HCT116 (cell line): ENCODE measurements at regions not wholly inside any gene's neighbourhood (a gene's known extent, or its start where the extent isn't known, plus 50 kb on each side); places are given as distances from the start of the nearest gene placed in this dataset.

Source experiments
- ATAC-seq: fragments of 200-7000 bp; cut with Tn5 transposase; 2 replicates; pipeline ENCODE4 v1.9.1; 2020; ENCODE audit warnings: mild to moderate bottlenecking, moderate library complexity
- BruUV-seq: library from RNA; stranded (reverse); fragments of 400-500 nt; replicated peaks from 2 replicates; lab custom pipeline; 2021; lab: Mats Ljungman, UMichigan
- CTCF ChIA-PET: fragments of 300-600 bp; sonication (Branson Sonifier 250); formaldehyde crosslinking; loops from one replicate; lab custom pipeline; 2021; ENCODE audit warnings: antibody characterized with exemption; lab: Charles Lee
- POLR2A ChIA-PET: fragments of 300-600, 350-600 bp; sonication (Branson Sonifier 250); formaldehyde crosslinking; loops from one replicate; lab custom pipeline; 2021; ENCODE audit warnings: antibody characterized with exemption; lab: Charles Lee
- RAD21 ChIA-PET, 2 experiments: fragments of 300-600 bp; sonication (Branson Sonifier 250); formaldehyde crosslinking; loops; one replicate each; lab custom pipeline; 2023; ENCODE audit warnings: low total read pairs in 2 of 2; ENCODE audit not compliant: uncharacterized antibody in 2 of 2, unreplicated experiment in 2 of 2, low non-redundant PET in 1 of 2; lab: Charles Lee
- DNase-seq: peaks from one replicate; pipeline ENCODE4 v3.0.0-alpha.2; 2010; ENCODE audit warnings: low read depth, low spot score
- H2AFZ ChIP-seq: fragments of 200-600 bp; shearing (Covaris generic), sonication (generic); 2 replicates; pipeline ENCODE4 v1.6.1; 2017; ENCODE audit warnings: low read depth, mixed run types, mixed read lengths, antibody characterized with exemption, low read length; ENCODE audit not compliant: poor library complexity, severe bottlenecking
- H3K27ac ChIP-seq: 2 replicates; pipeline ENCODE4 v1.5.1; 2012; ENCODE audit warnings: low read depth, low read length
- H3K27me3 ChIP-seq: fragments of 200-600 bp; sonication (generic); 2 replicates; pipeline ENCODE4 v1.6.1; 2016; ENCODE audit warnings: mixed run types, low read length, mixed read lengths; ENCODE audit not compliant: insufficient read depth
- H3K36me3 ChIP-seq, 2 experiments: fragments of 200-500 bp in 1 of 2; fragments of 200-600 bp in 1 of 2; sonication (Bioruptor generic) in 1 of 2; sonication (generic) in 1 of 2; 2 replicates each; pipeline versions ENCODE4 v1.5.1 to v1.6.1; 2014 to 2016; ENCODE audit warnings: low read length in 2 of 2, inconsistent platforms in 1 of 2, mixed read lengths in 1 of 2, mixed run types in 1 of 2; ENCODE audit not compliant: insufficient read depth in 2 of 2, control insufficient read depth in 1 of 2
- H3K4me1 ChIP-seq, 2 experiments: fragments of 200-600 bp in 1 of 2; sonication (generic) in 1 of 2; 2 replicates each; pipeline versions ENCODE4 v1.5.1 to v1.6.1; 2012 to 2017; ENCODE audit warnings: low read length in 2 of 2, inconsistent platforms in 1 of 2, mild to moderate bottlenecking in 1 of 2, mixed read lengths in 1 of 2, mixed run types in 1 of 2, moderate library complexity in 1 of 2; ENCODE audit not compliant: insufficient read depth in 2 of 2, control insufficient read depth in 1 of 2
- H3K4me2 ChIP-seq: fragments of 200-600 bp; sonication (generic); 2 replicates; pipeline ENCODE4 v1.6.1; 2017; ENCODE audit warnings: mixed run types, low read length, mixed read lengths
- H3K4me3 ChIP-seq, 2 experiments: fragments of 200-600 bp in 1 of 2; sonication (generic) in 1 of 2; replicated peaks in 1 of 2; 2 replicates each; pipeline ENCODE4 v1.5.1; 2011 to 2016; ENCODE audit warnings: low read length in 2 of 2, control low read depth in 1 of 2, low read depth in 1 of 2, mild to moderate bottlenecking in 1 of 2, mixed read lengths in 1 of 2, mixed run types in 1 of 2
- H3K79me2 ChIP-seq: fragments of 200-600 bp; sonication (generic); 2 replicates; pipeline ENCODE4 v1.6.1; 2017; ENCODE audit warnings: mild to moderate bottlenecking, mixed run types, low read length, moderate library complexity, mixed read lengths; ENCODE audit not compliant: insufficient read depth
- H3K9ac ChIP-seq: fragments of 200-600 bp; sonication (generic); 2 replicates; pipeline ENCODE4 v1.6.1; 2016; ENCODE audit warnings: low read length, mixed read lengths
- H3K9me2 ChIP-seq: fragments of 200-600 bp; sonication (generic), shearing (Covaris generic); 2 replicates; pipeline ENCODE4 v1.6.1; 2017; ENCODE audit warnings: mixed run types, mild to moderate bottlenecking, moderate library complexity; ENCODE audit not compliant: insufficient read depth
- H3K9me3 ChIP-seq, 2 experiments: fragments of 200-500 bp in 1 of 2; fragments of 200-600 bp in 1 of 2; sonication (Bioruptor generic) in 1 of 2; sonication (generic) in 1 of 2; 2 replicates each; pipeline ENCODE4 v1.6.1; 2014 to 2017; ENCODE audit warnings: low read length in 2 of 2, mixed read lengths in 2 of 2, inconsistent platforms in 1 of 2, low read depth in 1 of 2, mild to moderate bottlenecking in 1 of 2, mixed run types in 1 of 2, moderate library complexity in 1 of 2; ENCODE audit not compliant: control insufficient read depth in 1 of 2, insufficient read depth in 1 of 2
- H4K20me1 ChIP-seq: fragments of 200-600 bp; sonication (generic), shearing (Covaris generic); 2 replicates; pipeline ENCODE4 v1.6.1; 2017; ENCODE audit warnings: mixed run types, mild to moderate bottlenecking, moderate library complexity; ENCODE audit not compliant: insufficient read depth
- ATF3 ChIP-seq: IDR thresholded peaks from 2 replicates; pipeline ENCODE4 v1.6.1; 2012
- CEBPB ChIP-seq: IDR thresholded peaks from 2 replicates; pipeline ENCODE4 v1.6.1; 2012; ENCODE audit warnings: low read depth
- CTCF ChIP-seq, 3 experiments: fragments of 200-600 bp in 1 of 3; sonication (generic) in 1 of 3; IDR thresholded peaks in 2 of 3; conservative IDR thresholded peaks in 1 of 3; 2 replicates each; pipeline ENCODE4 v1.5.1; 2012 to 2017; ENCODE audit warnings: low read depth in 2 of 3, low read length in 2 of 3, antibody characterized with exemption in 1 of 3, borderline replicate concordance in 1 of 3, control low read depth in 1 of 3, mild to moderate bottlenecking in 1 of 3, mixed read lengths in 1 of 3, mixed run types in 1 of 3, moderate library complexity in 1 of 3; ENCODE audit not compliant: insufficient read depth in 1 of 3
- EGR1 ChIP-seq: IDR thresholded peaks from 2 replicates; pipeline ENCODE4 v1.6.1; 2012; ENCODE audit warnings: low read depth
- ELF1 ChIP-seq: IDR thresholded peaks from 2 replicates; pipeline ENCODE4 v1.6.1; 2012; ENCODE audit warnings: low read depth, borderline replicate concordance
- EZH2 ChIP-seq: fragments of 200-600 bp; sonication (generic); IDR thresholded peaks from 2 replicates; pipeline ENCODE4 v1.6.1; 2017; ENCODE audit warnings: antibody characterized with exemption, mixed run types
- EZH2phosphoT487 ChIP-seq: fragments of 200-600 bp; IDR thresholded peaks from 2 replicates; pipeline ENCODE4 v1.6.1; 2018; ENCODE audit warnings: antibody characterized with exemption, borderline replicate concordance
- FOSL1 ChIP-seq: IDR thresholded peaks from 2 replicates; pipeline ENCODE4 v1.6.1; 2012; ENCODE audit warnings: low read depth
- POLR2AphosphoS5 ChIP-seq: IDR thresholded peaks from 2 replicates; pipeline ENCODE4 v1.6.1; 2011; ENCODE audit warnings: mild to moderate bottlenecking, low read depth, low read length, moderate library complexity
- RAD21 ChIP-seq: IDR thresholded peaks from 2 replicates; pipeline ENCODE4 v1.6.1; 2012; ENCODE audit warnings: low read depth, mild to moderate bottlenecking
- SIN3A ChIP-seq: IDR thresholded peaks from 2 replicates; pipeline ENCODE4 v1.6.1; 2012; ENCODE audit warnings: low read depth
- SP1 ChIP-seq: IDR thresholded peaks from 2 replicates; pipeline ENCODE4 v1.6.1; 2012; ENCODE audit warnings: low read depth
- SRF ChIP-seq: IDR thresholded peaks from 2 replicates; pipeline ENCODE4 v1.6.1; 2012; ENCODE audit warnings: low read depth
- TCF7L2 ChIP-seq: IDR thresholded peaks from 2 replicates; pipeline ENCODE4 v1.7.0; 2011; ENCODE audit warnings: borderline replicate concordance, inconsistent platforms; ENCODE audit not compliant: insufficient read depth, insufficient read length; ENCODE audit errors: extremely low read depth
- YY1 ChIP-seq: IDR thresholded peaks from 2 replicates; pipeline ENCODE4 v1.6.1; 2011; ENCODE audit warnings: low read length, low read depth, moderate library complexity, mild to moderate bottlenecking; ENCODE audit not compliant: insufficient replicate concordance; ENCODE audit errors: extremely low read depth
- ZBTB33 ChIP-seq: IDR thresholded peaks from 2 replicates; pipeline ENCODE4 v1.6.1; 2011; ENCODE audit warnings: mild to moderate bottlenecking, low read length, moderate library complexity; ENCODE audit not compliant: insufficient replicate concordance; ENCODE audit errors: extremely low read depth
- ZFX ChIP-seq: fragments of 450-650 bp; IDR thresholded peaks from 2 replicates; pipeline ENCODE4 v1.6.1; 2017
- ZNF274 ChIP-seq: fragments of 200-500 bp; sonication (Bioruptor generic); IDR thresholded peaks from 2 replicates; pipeline ENCODE4 v1.6.1; 2014; ENCODE audit warnings: mild to moderate bottlenecking, low read depth, low read length, inconsistent platforms
- intact Hi-C: fragments of 100-400 bp; cut with micrococcal nuclease; formaldehyde crosslinking; loops from 2 replicates; pipeline ENCODE4 v1.10.0; 2022
- TF ChIP-seq, protein P1 (sequence below): IDR thresholded peaks from 2 replicates; pipeline ENCODE4 v1.6.1; 2012
- TF ChIP-seq, protein P2 (sequence below): IDR thresholded peaks from 2 replicates; pipeline ENCODE4 v1.6.1; 2012; ENCODE audit warnings: low read depth

DNA sequence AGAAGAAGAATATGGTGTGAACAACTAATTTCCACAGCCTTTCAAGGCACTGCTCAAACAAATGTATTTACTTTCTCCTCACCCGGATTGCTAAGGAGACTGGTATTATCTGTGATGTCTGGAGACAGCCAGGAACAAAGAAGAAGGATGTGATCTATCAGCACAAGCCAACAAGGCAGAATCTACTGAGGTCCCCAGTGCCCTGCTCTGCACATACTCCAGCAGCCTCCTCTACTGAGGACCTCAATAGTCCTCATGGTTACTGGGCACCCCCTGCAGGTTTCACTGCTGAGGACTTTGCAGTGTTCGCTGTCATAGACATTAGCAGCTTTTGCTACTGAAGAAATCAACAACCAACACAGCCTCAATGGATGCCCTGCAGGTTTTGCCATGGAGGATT is 930.1 kb downstream of the ADGRL3 start:
- H3K4me3 ChIP-seq, result no peak overlapping the region
- no peak overlapping the region for H3K9ac ChIP-seq
- intact Hi-C loops, result no loop called here
- ChIA-PET POLR2A (no interaction called here), RAD21 (no interaction called here), CTCF (no interaction called here)
- no peaks in the 10 kb centered on the region for H3K27me3 ChIP-seq
- H3K4me1 ChIP-seq, result no peaks in the 10 kb centered on the region; a peak in 1 of 4 replicates
- no peak for DNase-seq
- no peaks in the 10 kb centered on the region for H3K36me3 ChIP-seq
- H3K4me2 ChIP-seq, result no peak overlapping the region
- H3K9me2 ChIP-seq, result no peaks in the 10 kb centered on the region
- BruUV-seq, result no TSS peak
- H3K79me2 ChIP-seq, result no peaks in the 10 kb centered on the region
- H4K20me1 ChIP-seq, result no peaks in the 10 kb centered on the region
- peaks cover 18 to 19% of the 10 kb centered on the region in 2 experiments; a peak in 2 of 4 replicates for H3K9me3 ChIP-seq
- H3K27ac ChIP-seq, result no peak overlapping the region
- TF ChIP-seq ZFX, result no peak
- no peak for TF ChIP-seq SRF
- no peak for TF ChIP-seq ZNF274
- no peak for TF ChIP-seq ATF3
- TF ChIP-seq EZH2phosphoT487, result no peak
- TF ChIP-seq EGR1, result no peak
- TF ChIP-seq YY1, result no peak
- TF ChIP-seq ELF1, result no peak
- TF ChIP-seq TCF7L2, result no peak
- TF ChIP-seq CEBPB, result no peak
- TF ChIP-seq ZBTB33, result no peak
- no peak for TF ChIP-seq RAD21
- no peak for TF ChIP-seq SIN3A
- no peak for TF ChIP-seq FOSL1
- TF ChIP-seq, protein P1, sequence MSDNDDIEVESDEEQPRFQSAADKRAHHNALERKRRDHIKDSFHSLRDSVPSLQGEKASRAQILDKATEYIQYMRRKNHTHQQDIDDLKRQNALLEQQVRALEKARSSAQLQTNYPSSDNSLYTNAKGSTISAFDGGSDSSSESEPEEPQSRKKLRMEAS, result no peak
- TF ChIP-seq, protein P2, sequence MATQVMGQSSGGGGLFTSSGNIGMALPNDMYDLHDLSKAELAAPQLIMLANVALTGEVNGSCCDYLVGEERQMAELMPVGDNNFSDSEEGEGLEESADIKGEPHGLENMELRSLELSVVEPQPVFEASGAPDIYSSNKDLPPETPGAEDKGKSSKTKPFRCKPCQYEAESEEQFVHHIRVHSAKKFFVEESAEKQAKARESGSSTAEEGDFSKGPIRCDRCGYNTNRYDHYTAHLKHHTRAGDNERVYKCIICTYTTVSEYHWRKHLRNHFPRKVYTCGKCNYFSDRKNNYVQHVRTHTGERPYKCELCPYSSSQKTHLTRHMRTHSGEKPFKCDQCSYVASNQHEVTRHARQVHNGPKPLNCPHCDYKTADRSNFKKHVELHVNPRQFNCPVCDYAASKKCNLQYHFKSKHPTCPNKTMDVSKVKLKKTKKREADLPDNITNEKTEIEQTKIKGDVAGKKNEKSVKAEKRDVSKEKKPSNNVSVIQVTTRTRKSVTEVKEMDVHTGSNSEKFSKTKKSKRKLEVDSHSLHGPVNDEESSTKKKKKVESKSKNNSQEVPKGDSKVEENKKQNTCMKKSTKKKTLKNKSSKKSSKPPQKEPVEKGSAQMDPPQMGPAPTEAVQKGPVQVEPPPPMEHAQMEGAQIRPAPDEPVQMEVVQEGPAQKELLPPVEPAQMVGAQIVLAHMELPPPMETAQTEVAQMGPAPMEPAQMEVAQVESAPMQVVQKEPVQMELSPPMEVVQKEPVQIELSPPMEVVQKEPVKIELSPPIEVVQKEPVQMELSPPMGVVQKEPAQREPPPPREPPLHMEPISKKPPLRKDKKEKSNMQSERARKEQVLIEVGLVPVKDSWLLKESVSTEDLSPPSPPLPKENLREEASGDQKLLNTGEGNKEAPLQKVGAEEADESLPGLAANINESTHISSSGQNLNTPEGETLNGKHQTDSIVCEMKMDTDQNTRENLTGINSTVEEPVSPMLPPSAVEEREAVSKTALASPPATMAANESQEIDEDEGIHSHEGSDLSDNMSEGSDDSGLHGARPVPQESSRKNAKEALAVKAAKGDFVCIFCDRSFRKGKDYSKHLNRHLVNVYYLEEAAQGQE, result no peak
- TF ChIP-seq CTCF (IDR thresholded peaks at IDR 0.05 in 2 of 3, conservative IDR thresholded peaks at IDR 0.05 in 1 of 3; ENCODE audit: borderline replicate concordance in 1 of 3, insufficient read depth in 1 of 3, low read depth in 2 of 3, low read length in 2 of 3), result no peak
- TF ChIP-seq SP1, result no peak
- TF ChIP-seq EZH2, result no peak
- no peak for TF ChIP-seq POLR2AphosphoS5
- TF ChIP-seq, all 23 proteins: peak for 0
- no peak overlapping the region for H2AFZ ChIP-seq
- no peak for ATAC-seq
